Activated CD4-positive, alpha-beta T cell treated with anti-CD3 and anti-CD28 coated beads, Interleukin-2, amount 50 U/mL, for 4 hours (primary cell): ENCODE measurements at regions not wholly inside any gene's neighbourhood (a gene's known extent, or its start where the extent isn't known, plus 50 kb on each side); places are given as distances from the start of the nearest gene placed in this dataset.
"Not testable (repeated sequence)": the region's sequence is repeated elsewhere in the genome, so short reads cannot be mapped to it uniquely, and the experiment has no call there.

Experiments
- DNase-seq, 2 experiments: peaks; one replicate each; pipeline ENCODE4 v3.0.0-alpha.2; 2020

- no peak for DNase-seq
These were observed 210.2 kb upstream of the MKLN1 start for GRCh38 chr7:131117439-131117838.

GRCh38 chr7:131119381-131119780 is 208.3 kb upstream of the MKLN1 start:
- DNase-seq, result no peak

GRCh38 chr7:131122394-131122793 is 205.3 kb upstream of the MKLN1 start:
- no peak for DNase-seq

- DNase-seq, result no peak
These were observed 203.6 kb upstream of the MKLN1 start for GRCh38 chr7:131124001-131124629.

DNA sequence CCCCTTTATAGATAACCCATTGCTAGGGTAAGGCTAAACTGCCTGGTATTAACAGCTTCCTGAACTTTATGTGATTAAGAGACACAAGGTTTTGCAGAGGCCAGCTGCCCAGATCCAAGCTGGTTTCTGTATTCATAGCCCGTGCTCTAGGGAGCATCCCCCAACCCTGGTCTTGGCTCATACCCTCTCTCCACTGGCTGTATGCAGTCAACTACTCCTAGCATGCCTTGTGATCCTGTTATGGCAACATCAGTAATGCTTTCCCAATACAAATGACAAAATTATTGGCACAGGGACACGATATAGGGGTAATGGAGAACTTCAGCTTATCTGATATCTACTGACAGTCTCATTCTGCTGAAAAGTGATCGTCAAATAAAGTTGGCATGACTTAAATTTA is 202.8 kb upstream of the MKLN1 start:
- no peak for DNase-seq

- no peak for DNase-seq
These were observed 197.4 kb upstream of the MKLN1 start for GRCh38 chr7:131130324-131130723.

GRCh38 chr7:131131012-131131745 is 196.5 kb upstream of the MKLN1 start:
- DNase-seq, result no peak

GRCh38 chr7:131131746-131132431 is 195.8 kb upstream of the MKLN1 start:
- no peak for DNase-seq

- DNase-seq, result no peak
These were observed 188.2 kb upstream of the MKLN1 start for GRCh38 chr7:131139462-131139861.

DNA sequence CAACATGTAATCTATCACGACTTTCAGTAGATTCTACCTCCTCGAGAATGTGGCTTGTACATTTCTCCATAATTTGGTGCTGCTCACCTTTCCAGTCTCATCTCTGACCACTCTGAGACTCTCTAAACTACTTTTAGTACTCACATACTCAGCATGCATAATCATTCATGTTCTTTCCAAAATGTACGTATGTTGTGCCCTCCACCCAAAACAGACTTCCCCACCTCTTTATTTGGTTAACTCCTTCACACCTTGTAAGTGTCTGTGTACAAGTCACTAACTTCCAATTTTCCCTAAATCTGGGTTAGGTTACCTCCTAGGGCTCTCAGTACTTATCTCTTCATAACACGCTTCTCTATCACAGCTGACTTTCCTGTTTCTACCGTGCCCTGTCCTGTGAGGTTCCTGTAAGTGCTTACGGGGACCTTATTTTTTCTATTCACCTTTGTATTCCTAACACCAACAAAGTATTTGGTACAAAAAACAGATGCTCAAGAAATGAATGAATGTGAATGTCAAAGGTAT is 186.2 kb upstream of the MKLN1 start:
- no peak for DNase-seq

GRCh38 chr7:131143869-131144268 is 183.8 kb upstream of the MKLN1 start:
- no peak for DNase-seq

DNA sequence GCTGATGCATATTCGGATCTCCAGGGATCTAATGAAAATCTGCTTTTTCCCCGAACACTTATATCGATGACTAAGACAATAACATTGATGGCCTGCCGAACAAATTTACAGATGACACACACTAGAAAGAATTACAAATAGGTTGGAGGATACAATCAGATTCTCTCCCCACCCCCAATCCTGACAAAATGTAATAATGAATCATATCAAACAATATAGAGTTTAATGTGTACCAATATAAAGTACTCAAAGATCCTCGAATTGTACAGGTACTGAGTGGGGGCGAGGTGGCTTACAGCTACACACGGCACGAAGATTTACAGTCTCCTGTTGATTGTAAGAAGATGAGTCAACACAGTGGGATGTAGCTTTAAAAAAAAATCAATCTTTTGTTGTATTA is 182.7 kb upstream of the MKLN1 start:
- no peak for DNase-seq

DNA sequence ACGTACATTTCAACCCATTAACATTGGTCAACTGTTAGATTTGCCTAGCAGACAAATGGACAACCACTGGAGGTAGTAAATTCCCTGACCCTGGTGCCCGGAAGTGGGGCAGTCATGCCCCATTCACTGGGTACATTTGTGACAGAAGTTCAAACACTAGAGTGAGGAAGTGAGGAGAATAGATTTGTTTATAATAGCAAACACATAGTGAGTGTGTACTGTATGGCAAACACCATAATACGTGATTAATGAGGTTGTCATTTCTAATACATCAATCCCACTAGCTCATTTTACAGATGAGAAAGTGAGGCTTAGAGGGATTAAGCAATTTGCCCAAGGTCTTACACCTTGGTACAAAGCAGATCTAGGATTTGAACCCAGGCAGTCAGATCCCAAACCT is 181.9 kb upstream of the MKLN1 start:
- no peak for DNase-seq

GRCh38 chr7:131147604-131148003 is 180.1 kb upstream of the MKLN1 start:
- DNase-seq, result no peak

- DNase-seq, result no peak
These were observed 179.4 kb upstream of the MKLN1 start for GRCh38 chr7:131148258-131148657.

DNA sequence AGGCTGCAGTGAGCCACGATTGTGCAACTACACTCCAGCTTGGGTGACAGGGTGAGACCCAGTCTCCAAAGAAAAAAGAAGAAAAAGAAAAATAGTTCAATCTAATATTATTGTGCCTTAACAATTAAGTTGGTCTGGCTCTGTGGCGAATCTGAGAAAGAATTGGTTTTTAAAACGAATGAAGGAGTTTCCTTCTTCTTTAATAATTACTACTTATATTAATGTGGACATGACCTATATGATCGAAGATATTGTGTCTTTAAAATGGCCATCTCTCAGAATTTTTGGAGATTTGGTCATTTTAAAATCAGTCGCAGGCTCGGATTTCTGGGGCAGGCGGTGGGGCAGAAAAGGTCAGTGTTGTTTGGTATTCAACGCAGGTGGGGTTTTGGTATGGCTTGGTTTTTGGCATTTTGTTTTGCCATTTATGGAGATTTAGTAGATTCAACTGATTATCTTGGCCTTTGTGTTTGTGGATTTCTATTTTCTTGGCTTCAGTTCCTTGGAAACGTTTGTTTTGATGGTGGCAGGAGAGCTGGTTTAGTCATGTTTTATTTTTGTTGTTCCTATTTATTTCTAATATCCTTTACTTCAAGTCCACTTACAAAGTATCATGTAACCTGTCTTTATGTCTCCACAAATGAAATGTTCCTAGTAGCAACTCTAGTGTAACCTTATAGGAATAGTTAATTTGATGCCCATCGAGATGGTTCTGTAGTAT is 178.8 kb upstream of the MKLN1 start:
- no peak for DNase-seq

- DNase-seq, result no peak
These were observed 178.3 kb upstream of the MKLN1 start for GRCh38 chr7:131149429-131149773.

GRCh38 chr7:131149840-131150239 is 177.8 kb upstream of the MKLN1 start:
- DNase-seq, result no peak

DNA sequence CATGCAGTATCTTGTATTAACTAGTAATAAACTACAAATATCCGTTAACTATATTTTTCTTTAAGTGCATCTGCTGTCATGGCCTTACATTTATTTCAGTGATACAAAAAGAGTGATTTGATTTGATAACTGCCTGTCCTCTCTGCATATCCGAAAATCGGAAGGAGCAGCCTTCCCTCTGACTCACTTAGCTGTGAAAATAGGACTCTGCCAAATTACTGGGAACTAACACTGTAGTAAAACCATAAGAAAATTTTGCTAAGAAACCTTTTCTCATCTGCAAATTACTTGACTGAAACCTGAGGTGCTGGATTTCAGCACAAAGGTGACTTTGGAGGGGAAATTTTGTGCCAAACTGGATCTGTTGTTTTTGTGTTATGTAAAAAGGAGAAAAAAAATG is 176.6 kb upstream of the MKLN1 start:
- no peak for DNase-seq

DNA sequence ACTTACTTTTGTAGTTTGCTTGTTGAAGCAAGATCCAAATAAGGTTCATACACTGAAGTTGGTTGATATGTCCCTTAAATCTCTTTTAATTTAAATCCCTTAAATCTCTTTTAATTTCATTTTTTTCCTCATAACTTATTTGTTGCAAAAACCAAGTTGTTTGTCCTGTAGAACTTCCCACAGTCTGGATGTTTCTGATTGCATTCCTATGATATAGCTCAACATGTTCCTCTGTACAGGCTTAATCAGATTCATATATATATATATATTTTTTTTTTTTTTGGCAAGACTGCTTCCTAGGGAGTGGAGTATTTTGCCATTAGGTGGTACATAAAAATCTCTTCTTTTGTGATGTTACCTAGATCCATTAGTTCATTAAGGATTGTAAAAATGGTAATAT is 174.9 kb upstream of the MKLN1 start:
- no peak for DNase-seq

DNA sequence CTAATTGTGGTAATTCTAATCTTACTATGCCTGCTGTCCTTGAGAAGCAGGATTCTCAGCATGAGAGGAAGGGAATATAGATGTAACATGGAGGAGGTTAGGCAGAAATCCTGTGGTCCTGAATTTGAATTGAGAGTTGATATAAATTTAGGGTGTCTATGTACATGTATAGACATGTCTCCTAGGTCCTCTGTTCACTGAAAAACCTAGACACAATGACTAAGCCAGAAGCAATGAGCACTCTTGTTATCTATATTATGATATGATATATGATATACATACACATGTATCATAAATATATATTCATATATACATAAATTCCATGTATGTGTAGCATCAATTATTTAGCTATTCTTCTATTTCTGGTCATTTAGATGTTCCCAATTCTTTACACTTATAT is 173.3 kb upstream of the MKLN1 start:
- no peak for DNase-seq

DNA sequence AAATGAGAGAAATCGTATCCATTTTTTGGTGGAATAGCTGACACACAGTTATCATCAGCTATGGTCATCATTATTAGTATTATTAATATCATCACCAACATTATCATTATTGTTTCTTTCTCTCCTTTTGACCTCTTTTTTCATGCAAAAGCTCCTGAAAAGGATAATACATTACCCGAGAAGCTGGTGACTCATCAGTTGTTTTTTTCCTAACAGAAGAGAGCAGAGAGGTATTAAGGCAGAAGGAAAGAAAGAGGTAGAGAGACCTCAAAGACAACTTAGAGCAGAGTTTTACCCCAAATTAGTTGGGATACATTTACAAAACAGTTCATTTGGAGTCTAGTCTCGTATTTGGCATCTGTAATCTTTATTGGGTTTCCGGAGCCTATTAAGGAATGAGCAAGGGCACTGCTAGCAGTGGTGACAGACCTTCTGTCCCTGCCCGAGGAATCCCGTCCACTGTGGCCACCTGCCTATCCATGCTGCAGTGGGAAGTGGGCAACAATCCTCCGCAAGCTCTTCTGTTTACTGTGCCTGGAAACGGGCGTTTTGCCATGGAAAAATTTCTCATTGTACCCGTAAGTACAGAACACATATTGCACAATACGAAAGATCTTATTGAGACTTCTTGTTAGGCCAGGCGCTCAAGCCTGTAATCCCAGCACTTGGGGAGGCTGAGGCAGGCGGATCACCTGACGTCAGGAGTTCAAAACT is 170.0 kb upstream of the MKLN1 start:
- no peak for DNase-seq

DNA sequence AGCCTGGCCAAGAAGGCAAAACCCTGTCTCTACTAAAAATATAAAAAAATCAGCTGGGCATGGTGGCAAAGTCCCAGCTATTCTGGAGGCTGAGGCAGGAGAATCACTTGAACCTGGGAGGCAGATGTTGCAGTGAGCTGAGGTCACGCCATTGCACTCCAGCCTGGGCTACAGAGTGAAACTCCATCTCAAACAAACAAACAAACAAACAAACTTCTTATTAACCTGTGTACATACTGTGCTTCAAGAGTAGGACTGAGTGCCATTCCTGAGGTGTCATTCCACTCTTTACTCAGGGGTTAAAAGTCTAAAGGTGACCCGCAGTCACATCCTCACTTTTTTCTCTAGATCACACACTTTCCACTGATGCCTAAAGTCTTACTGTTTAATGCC is 169.4 kb upstream of the MKLN1 start:
- DNase-seq, result not testable (repeated sequence)
